ENCODE measurements at regions not wholly inside any gene's neighbourhood (a gene's known extent, or its start where the extent isn't known, plus 50 kb on each side); places are given as distances from the start of the nearest gene placed in this dataset.

GRCh38 chr1:227490001-227490400 is 73.4 kb upstream of the ZNF678 start:
- Histone ChIP-seq H4K20me1 (ENCODE audit: control insufficient read depth, insufficient read depth, insufficient read length) (no peaks in the 10 kb centered on the region), H3K23ac (ENCODE audit: insufficient read length, low read depth, low read length) (no peak overlapping the region), H3K79me1 (ENCODE audit: insufficient read depth, low read depth, low read length, poor library complexity, severe bottlenecking) (no peaks in the 10 kb centered on the region), H2BK12ac (ENCODE audit: insufficient read length, low read depth, low read length) (no peak overlapping the region), H3K27ac (ENCODE audit: insufficient read length, low read depth, low read length) (no peak overlapping the region), H4K5ac (ENCODE audit: insufficient read length, low read depth, low read length) (no peak overlapping the region), H3K18ac (ENCODE audit: insufficient read length, low read depth, low read length) (no peak overlapping the region), H4K91ac (ENCODE audit: insufficient read length, low read depth, low read length) (no peak overlapping the region), H3K27me3 (ENCODE audit: insufficient read depth, low read length) (no peaks in the 10 kb centered on the region), H2BK20ac (ENCODE audit: low read depth, low read length, poor library complexity, severe bottlenecking) (no peak overlapping the region), H3K4me2 (ENCODE audit: insufficient read depth, insufficient read length, low read length) (no peak overlapping the region), H4K8ac (replicated peaks; ENCODE audit: insufficient read length, low read depth, low read length) (no peak overlapping the region), H3K14ac (ENCODE audit: insufficient read depth, low read length) (no peak overlapping the region), H3T11ph (ENCODE audit: low read length) (no peak overlapping the region), H3K23me2 (ENCODE audit: insufficient read length, low read depth, low read length, poor library complexity, severe bottlenecking) (no peaks in the 10 kb centered on the region), H3K9me3 (ENCODE audit: control insufficient read depth, low read depth, low read length) (peaks cover 7% of the 10 kb centered on the region), H2AFZ (ENCODE audit: low read length) (no peak overlapping the region), H2AK5ac (ENCODE audit: insufficient read length, low read length) (no peak overlapping the region), H3K4ac (ENCODE audit: low read depth, low read length) (no peak overlapping the region), H3K4me1 (ENCODE audit: insufficient read depth, low read length) (no peaks in the 10 kb centered on the region), H3K79me2 (ENCODE audit: insufficient read depth, low read length) (no peaks in the 10 kb centered on the region), H3K9ac (ENCODE audit: extremely low read depth, insufficient read length, low read length) (no peak overlapping the region), H2BK120ac (ENCODE audit: low read depth, low read length, poor library complexity, severe bottlenecking) (no peak overlapping the region), H2BK15ac (ENCODE audit: low read depth, low read length) (no peak overlapping the region), H2BK5ac (ENCODE audit: insufficient read length, low read length) (no peak overlapping the region), H3K56ac (ENCODE audit: insufficient read length, low read depth, low read length) (no peak overlapping the region)
- DNase-seq, result no peak
- Mint-ChIP-seq H3K27ac (no peak overlapping the region), H3K9me3 (peaks cover 28 to 34% of the 10 kb centered on the region in 2 experiments), H3K36me3 (ENCODE audit: insufficient read depth in 1 of 3, low read depth in 3 of 3) (peaks cover 3 to 19% (median 6%) of the 10 kb centered on the region in 3 experiments), H3K27me3 (ENCODE audit: low read depth) (peaks cover 2% of the 10 kb centered on the region; the same call in 1 of the 2 replicates), H3K4me1 (no peaks in the 10 kb centered on the region), H3K4me3 (no peak overlapping the region)
- no peak for TF ChIP-seq CTCF (conservative IDR thresholded peaks at IDR 0.05)
- WGBS (ENCODE audit: extremely low coverage, insufficient read length, low lambda C conversion rate), result no CpG with 5 or more reads among the region's 2 CpGs
